K562 (cell line): ENCODE measurements at regions not wholly inside any gene's neighbourhood (a gene's known extent, or its start where the extent isn't known, plus 50 kb on each side); places are given as distances from the start of the nearest gene placed in this dataset.

Experiments
- MYNN ChIP-seq, 2 experiments: sonication (generic); formaldehyde crosslinking in 1 of 2; IDR thresholded peaks; 2 replicates each; pipeline versions ENCODE4 v1.5.0 to v1.6.1; 2016 to 2020; ENCODE audit warnings: antibody characterized with exemption in 1 of 2, missing genetic modification reagents in 1 of 2
- POLR2A ChIP-seq: fragments of 450-650 bp; conservative IDR thresholded peaks from 2 replicates; pipeline ENCODE4 v1.6.1; 2016
- TAF1 ChIP-seq: IDR thresholded peaks from 2 replicates; pipeline ENCODE4 v1.6.1; 2011; ENCODE audit warnings: mild to moderate bottlenecking, low read length, moderate library complexity; ENCODE audit not compliant: insufficient read depth, control insufficient read depth, severe bottlenecking; ENCODE audit errors: extremely low read depth
- ZNF197 ChIP-seq: fragments of 200-800 bp; sonication (Bioruptor generic); IDR thresholded peaks from 2 replicates; pipeline ENCODE4 v1.6.1; 2016; ENCODE audit warnings: low read depth, missing genetic modification characterization, missing compliant biosample characterization
- TF ChIP-seq, protein P1 (sequence below): sonication (generic); formaldehyde crosslinking; IDR thresholded peaks from 2 replicates; pipeline ENCODE4 v1.8.0; 2022; ENCODE audit warnings: mild to moderate bottlenecking, missing genetic modification reagents

DNA sequence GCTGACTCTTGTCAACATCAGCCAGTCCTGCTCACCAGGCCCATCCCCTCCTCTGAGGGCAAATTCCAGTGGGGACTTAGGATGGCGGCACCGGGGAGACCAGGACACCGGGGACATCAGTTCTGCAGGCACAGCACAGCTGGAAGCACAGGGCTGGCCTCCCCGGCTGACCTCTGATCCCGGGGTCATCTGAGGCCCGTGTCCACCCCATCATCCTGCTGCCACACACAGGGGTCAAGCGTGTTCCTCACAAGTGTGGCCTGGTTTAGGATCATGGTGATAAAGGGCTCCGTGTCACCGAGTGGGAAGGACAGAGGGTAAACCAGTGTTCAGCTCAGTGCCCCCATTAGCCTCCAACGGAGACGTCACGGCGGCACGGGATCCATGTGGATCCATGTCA is 58.1 kb upstream of the CTDP1 start:
- TF ChIP-seq MYNN (IDR thresholded peaks at IDR 0.05) = no peak
- TF ChIP-seq MYNN (CRISPR knock-in tag; IDR thresholded peaks at IDR 0.05) = no peak
- TF ChIP-seq, protein P1, sequence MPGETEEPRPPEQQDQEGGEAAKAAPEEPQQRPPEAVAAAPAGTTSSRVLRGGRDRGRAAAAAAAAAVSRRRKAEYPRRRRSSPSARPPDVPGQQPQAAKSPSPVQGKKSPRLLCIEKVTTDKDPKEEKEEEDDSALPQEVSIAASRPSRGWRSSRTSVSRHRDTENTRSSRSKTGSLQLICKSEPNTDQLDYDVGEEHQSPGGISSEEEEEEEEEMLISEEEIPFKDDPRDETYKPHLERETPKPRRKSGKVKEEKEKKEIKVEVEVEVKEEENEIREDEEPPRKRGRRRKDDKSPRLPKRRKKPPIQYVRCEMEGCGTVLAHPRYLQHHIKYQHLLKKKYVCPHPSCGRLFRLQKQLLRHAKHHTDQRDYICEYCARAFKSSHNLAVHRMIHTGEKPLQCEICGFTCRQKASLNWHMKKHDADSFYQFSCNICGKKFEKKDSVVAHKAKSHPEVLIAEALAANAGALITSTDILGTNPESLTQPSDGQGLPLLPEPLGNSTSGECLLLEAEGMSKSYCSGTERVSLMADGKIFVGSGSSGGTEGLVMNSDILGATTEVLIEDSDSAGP (CRISPR knock-in tag) = no peak
- TF ChIP-seq POLR2A = no peak
- TF ChIP-seq TAF1 = no peak
- no peak for TF ChIP-seq ZNF197 (CRISPR knock-in tag)
